GM18868 (cell line): ENCODE measurements at regions not wholly inside any gene's neighbourhood (a gene's known extent, or its start where the extent isn't known, plus 50 kb on each side); places are given as distances from the start of the nearest gene placed in this dataset.
"Not testable (repeated sequence)": the region's sequence is repeated elsewhere in the genome, so short reads cannot be mapped to it uniquely, and the experiment has no call there.

Source experiments
- ATAC-seq: cut with Tn5 transposase; IDR thresholded peaks from one replicate; pipeline ENCODE4 v1.9.1; 2021; ENCODE audit warnings: mild to moderate bottlenecking, moderate library complexity; ENCODE audit not compliant: unreplicated experiment

DNA sequence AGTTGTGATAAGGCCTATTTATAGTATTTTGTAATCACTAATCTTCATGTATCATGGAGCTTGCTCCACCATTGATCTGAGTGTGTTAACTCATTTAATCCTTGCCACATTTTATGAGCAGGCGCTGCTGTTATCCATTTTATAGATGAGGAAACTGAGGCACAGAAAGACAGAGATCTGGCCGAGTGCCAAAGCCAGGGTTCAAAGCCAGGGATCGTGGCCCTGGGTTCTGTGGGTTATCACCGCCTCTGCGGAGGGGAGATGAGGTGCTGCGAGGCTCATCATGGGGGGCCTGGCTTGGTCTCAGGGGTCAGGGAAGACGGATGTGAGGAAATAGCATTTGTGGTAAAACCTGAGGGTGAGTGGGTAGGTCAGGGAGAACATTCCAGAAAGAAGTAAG lies 193.9 kb downstream of the KLRB1 start:
- not testable (repeated sequence) for ATAC-seq

DNA sequence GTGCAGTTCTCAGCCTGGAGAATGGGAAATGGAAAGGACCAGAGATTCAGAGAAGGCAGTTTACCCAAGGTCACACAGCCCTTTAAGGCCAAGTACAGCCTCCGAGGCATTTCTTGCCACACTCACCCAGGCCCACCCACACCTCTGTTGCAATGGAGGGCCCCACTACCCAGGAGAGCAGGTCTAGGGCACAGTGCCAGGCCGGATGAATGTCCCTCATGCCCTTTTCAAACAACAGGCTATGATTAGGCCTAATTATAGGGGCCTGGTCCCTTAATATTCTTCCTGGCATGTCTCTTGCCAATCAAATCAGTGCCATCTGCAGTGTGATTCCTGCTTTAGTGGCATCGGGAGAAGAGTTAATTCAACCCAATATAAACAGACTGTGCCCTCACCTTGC lies 195.3 kb downstream of the KLRB1 start:
- ATAC-seq: not testable (repeated sequence)

DNA sequence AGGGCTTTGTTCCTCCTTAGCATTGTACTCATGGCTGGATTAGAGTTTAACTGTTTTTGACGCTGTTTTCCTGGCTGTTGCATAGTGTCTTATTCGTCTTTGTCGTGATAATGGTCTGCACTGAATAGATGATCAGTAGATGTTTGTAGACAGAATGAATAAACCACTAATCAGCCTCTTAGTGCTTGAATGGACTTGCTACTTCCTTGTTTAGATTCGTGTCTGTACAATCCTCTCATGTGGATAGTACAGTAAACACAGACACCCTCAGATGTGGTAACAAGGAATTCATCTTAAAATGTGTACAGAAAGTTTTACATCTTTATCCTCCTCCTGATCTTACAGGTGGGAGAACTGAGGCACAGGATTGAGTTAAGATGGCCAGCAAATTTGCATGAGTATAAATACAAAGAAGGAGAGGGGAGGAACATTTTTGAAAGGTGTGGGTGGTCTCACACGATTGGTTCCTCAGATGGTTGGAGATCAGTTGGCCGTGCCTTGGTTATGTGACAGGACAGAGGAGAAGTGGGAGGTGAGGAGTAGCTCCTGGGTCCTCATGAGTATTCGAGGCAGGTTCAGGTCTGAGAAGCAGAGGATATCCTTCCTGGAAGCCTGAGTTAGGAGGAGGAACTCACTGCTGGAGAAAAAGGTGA lies 196.0 kb downstream of the KLRB1 start:
- peak; percentile 47 for ATAC-seq

DNA sequence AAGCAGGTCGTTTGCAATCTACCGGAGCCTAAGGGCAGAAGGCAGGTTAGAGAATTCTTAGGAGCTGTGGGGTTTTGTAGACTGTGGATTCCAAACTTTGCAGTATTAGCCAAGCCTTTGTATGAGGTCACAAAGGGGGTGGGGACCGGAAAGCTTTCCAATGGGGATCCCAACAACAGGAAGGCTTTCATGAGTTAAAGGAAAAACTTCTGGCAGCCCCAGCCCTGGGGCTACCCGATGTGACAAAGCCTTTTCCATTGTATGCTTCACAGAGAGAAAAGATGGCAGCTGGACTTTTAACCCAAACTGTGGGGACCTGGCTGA lies 199.2 kb upstream of the PZP start:
- ATAC-seq: not testable (repeated sequence)

DNA sequence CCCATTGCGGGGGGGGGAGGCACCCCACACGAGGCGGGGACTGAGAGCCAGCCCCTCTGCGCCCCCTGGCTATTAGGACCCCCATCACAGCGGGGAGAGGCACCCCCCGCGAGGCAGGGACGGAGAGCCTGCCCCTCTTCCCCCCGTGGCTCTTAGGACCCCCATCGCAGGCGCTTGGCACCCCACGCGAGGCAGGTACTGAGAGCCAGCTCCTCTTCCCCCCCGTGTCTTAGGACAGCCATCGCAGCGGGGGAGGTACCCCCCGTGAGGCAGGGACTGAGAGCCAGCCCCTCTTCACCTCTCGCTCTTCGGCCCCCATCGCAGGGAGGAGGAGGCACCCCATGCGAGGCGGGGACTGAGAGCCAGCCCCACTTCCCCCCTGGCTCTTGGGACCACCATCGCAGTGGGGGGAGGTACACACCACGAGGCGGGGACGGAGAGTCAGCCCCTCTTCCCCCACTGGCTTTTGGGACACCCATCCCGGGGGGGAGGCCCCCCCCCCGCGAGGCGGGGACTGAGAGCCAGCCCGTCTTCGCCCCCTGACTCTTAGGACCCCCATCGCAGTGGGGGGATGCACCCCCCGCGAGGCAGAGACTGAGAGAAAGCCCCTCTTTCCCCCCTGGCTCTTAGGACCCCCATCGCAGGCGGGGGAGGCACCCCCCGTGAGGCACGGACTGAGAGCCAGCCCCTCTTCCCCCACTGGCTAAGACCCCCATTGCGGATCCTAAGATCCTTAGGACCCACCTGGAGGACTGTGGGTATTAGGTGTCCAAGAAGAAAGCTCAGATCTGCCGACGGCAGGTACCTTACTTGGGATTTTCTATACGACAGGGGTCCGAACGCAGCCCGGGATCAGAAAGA lies 198.6 kb upstream of the PZP start:
- ATAC-seq: no peak

DNA sequence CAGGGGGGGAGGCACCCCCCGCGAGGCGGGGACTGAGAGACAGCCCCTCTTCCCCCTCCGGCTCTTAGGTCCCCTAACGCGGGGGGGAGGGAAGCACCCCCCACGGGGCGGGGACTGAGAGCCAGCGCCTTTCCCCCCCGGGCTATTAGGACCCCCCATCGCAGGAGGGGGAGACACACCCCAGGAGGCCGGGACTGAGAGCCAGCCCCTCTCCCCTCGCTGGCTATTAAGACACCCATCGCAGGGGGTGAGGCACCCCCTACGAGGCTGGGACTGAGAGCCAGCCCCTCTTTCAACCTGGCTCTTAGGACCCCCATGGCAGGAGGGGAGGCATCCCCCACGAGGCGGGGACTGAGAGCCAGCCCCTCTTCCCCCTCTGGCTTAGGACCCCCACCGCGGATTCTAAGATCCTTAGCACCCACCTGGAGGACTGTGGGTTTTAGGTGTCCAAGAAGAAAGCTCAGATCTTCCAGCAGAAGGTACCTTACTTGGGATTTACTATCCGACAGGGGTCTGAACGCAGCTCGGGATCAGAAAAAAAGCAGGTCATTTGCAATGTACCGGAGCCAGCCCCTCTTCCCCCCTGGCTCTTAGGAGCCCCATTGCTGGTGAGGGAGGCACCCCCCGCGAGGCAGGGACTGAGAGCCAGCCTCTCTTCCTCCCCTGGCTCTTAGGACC lies 197.8 kb upstream of the PZP start:
- ATAC-seq: no peak

DNA sequence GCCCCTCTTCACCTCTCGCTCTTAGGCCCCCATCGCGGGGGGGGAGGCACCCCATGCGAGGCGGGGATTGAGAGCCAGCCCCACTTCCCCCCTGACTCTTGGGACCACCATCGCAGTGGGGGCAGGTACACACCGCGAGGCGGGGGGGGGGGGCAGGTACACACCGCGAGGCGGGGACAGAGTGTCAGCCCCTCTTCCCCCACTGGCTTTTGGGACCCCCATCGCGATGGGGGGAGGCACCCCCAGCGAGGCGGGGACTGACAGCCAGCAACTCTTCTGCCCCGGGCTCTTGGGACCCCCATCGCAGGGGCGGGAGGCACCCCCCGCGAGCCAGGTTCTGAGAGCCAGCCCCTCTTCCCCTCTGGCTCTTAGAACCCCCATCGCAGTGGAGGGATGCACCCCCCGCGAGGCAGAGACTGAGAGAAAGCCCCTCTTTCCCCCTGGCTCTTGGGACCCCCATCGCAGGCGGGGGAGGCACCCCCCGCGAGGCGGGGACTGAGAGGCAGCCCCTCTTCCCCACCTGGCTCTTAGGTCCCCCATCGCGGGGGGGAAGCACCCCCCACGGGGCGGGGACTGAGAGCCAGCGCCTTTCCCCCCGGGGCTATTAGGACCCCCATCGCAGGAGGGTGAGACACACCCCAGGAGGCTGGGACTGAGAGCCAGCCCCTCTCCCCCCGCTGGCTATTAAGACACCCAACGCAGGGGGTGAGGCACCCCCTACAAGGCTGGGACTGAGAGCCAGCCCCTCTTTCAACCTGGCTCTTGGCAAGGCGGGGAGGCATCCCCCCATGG lies 196.5 kb upstream of the PZP start:
- no peak for ATAC-seq

DNA sequence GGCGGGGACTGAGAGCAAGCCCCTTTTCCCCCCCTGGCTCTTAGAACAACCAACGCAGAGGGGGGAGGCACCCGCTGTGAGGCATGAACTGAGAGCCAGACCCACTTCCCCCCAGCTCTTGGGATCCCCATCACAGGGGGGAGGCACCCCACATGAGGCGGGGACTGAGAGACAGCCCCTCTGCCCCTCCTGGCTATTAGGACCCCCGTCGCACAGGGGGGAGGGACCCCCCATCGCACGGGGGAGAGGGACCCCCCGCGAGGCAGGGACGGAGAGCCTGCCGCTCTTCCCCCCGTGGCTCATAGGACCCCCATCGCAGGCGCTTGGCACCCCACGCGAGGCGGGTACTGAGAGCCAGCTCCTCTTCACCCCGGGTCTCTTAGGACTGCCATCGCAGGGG lies 195.8 kb upstream of the PZP start:
- no peak for ATAC-seq

DNA sequence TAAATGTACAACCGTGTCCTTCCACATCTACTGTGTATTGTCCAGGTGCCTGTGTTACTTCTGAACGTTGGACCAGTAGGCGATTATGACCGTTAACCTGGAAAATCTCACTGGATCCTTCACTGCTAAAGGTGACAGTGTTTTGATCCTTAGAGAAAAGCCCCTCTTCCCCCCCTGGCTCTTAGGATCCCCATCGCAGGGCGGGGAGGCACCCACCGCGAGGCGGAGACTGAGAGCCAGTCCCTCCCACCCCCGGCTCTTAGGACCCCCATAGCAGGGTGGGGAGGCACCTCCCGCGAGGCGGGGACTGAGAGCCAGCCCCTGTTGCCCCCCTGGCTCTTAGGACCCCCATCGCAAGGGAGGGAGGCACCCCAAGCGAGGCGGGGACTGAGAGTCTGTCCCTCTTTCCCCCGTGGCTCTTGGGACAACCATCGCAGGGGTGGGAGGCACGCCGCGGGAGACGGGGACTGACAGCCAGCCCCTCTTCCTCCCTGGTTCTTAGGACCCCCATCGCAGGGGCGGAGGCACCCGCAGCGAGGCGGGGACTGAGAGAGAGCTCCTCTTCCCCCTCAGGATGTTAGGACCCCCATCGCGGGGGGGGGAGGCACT lies 194.3 kb upstream of the PZP start:
- ATAC-seq: not testable (repeated sequence)

DNA sequence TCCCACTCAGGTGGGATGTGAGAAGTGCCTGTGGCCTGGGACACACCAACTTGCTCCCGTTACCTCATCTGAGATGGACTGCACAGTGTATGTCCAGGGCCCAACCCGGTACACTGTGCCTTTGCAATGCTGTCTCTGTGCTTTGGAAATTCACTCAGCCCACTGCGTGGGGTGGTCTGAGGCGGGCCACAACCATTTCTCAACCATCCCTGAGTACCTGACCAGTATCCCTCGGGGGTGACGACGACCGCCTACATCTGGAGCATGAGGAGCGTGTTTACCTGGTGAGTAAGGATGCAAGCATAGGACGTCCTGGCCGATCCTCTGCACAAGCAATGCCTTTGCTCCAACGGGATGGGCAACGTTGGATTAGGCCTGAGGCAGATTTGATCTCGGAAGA lies 188.2 kb upstream of the PZP start:
- not testable (repeated sequence) for ATAC-seq

DNA sequence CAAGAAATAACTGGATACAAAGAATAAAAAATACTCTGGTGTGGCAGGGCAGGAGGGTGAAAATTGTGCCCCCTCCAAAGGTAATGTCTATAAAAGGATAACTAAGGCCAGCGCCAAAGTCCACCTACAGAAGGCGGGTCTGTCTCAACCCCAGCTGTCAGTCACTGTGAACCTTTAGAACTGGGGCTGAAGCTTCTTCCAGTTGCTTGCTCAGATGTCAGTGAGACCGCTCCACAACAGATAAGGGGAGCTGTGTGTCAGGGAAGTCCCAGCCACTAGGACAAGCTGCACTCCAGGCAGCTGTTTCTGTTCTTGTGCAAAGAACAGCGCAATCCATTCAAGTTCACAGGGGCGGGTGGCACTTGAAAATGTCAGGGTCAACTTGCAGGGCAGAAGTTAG lies 187.0 kb upstream of the PZP start:
- not testable (repeated sequence) for ATAC-seq

DNA sequence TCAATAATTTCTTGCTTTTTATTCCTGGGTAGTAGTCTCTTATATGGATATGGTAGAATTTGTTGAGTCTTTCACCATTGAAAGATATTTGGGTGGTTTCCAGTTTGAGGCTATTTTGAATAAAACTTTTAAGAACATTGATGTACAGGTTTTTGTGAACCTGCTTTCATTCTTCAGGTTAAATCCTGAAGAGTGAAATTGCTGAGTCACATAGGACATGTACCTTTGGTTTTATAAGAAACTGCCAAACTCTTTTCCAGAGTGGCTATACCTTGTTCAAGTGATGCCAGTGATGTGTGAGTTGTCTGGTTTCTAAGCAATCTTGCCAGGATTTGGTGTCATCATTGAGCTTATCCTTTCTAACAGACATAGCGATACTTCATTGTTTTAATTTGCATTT lies 184.6 kb upstream of the PZP start:
- no peak for ATAC-seq

DNA sequence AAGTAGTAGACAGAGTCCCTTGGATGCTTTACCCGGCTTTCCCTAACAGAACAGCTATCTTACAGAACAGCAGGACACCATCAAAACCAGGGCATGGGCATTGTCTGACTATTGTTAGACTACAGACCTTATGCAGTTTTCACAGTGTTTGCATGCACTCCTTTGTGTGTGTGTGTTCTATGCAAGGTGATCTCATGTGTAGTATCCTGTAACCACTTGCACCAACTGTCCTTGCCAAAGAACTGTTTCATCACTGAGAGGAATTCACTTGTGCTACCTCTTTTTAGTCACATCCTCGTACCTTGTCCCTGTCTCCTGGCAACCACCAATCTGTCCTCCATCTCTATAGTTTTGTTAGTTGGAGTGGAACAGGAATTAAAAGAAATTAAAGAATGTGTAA lies 183.6 kb upstream of the PZP start:
- ATAC-seq: no peak

DNA sequence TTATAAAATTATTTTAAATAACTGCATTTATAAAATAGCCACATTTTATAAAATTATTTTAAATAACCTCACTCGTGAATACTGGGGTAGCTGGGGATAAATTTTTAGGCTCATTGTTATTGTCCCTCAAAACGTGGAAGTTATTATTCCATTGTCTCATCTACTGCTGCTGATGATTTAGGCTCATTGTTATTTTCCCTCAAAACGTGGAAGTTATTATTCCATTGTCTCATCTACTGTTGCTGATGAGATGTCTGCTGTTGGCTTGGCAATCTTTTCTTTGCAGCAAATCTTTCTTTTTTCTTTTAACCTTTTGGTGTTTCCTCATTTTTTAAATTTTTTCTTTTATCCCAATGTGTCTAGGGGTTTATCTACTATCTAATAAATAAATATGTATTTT lies 182.6 kb upstream of the PZP start:
- ATAC-seq: no peak

DNA sequence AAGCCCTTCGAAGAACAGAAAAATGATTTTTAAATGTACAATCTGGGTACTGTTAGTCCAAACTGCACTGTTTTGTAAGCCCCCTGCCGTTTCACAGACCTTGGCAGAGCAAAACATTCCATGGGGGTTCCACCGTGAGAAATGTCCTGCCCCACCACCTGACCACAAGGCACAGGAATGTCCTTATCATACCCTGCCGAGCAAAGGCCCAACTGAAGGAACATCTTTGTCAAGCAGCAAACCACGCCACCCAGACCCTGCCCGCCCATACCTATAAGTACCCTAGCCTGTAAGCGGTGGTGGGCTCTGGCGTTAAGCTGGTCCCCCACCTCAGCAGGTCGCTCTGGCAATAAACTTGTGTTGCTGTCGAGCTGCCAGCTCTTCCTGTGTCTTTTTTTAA lies 181.6 kb upstream of the PZP start:
- ATAC-seq: no peak

DNA sequence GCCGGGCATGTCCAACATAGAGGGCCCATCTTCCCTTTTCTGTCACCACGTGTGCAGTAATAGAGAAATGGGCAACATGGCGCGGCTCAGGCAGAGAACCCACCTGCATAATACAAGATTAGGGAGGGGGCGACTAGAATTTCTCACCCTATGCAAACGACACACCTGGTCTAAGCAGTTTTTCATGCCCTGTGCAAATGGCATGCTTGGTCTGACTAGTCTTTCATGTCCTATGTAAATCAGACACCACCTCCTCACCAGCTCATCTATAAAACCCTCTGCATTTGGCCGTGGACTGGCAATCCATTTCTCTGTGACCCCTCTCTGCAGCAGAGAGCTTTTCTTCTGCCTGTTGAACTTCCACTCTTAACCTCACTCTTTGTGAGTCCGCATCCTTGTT lies 180.2 kb upstream of the PZP start:
- ATAC-seq: no peak

DNA sequence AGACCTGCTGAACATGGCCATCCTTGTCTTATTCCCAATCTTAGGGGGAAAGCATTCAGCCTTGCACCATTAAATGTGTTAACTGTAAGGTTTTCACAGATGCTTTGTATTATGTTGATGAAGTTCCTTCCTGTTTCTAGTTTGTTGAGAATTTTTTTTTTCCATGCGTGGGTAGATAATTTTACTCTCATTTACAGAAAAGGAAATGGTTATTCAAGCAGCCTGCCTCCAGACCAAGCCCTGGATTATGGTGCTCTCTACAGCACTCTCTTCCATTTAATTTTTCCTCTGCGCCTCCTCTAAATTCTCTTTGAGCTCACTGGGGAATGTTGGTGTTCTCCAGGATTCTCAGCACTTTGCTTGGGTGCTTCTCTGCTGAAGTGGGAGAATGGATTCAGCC lies 179.3 kb upstream of the PZP start:
- ATAC-seq: no peak

DNA sequence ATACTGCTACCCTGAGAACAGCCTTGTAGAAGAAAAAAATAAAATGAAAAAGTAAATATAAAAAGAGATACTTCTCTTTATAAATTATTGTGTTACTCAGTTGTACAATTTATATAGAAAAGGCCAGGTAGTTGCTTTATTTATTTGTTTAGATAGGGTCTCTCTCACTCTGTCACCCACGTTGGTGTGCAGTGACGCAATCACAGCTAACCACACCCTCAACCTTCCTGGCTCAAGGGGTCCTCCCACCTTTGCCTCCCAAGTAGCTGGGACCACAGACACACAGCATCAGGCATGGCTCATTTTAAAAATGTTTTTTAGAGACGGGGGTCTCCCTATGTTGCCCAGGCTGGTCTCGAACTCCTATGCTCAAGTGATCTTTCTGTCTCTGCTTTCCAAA lies 175.4 kb upstream of the PZP start:
- ATAC-seq: no peak

DNA sequence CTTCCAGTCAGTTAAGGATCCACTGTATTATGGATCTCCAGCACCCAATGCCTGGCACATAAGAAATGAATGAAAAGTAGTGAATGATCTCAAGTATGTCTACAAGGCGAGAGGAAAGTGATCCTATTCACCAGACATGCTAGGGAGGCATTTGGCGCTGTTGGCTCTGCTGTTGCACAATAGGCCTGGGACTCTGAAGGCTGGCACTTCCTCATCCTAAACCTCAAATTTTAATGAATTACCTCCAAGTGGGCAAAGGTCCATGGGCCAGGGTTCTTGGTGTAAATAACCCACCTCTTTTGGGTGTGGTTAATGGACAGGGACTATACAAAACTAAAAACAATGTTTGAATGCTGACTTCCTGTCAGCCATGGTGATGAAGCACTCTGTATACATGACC lies 173.4 kb upstream of the PZP start:
- ATAC-seq: no peak

DNA sequence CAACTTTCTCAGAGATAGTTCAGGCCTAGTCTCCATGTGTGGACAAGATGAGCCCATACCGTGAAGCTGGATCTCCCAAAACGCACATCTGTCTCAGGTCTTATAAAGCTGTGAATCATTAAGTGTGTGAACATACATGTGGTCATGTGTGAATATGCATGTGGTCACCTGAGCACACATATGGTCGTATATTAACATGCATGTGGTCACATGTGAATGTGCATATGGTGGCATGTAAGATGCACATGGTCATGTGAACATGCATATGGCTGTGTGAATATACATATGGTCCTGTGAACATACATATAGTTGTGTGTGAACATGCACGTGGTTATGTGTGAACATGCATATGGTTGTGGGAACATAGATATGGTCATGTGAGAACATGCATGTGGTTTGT lies 172.5 kb upstream of the PZP start:
- no peak for ATAC-seq
